WTC11 (cell line): ENCODE measurements at regions not wholly inside any gene's neighbourhood (a gene's known extent, or its start where the extent isn't known, plus 50 kb on each side); places are given as distances from the start of the nearest gene placed in this dataset.
"Not testable (repeated sequence)": the region's sequence is repeated elsewhere in the genome, so short reads cannot be mapped to it uniquely, and the experiment has no call there.

Experiments
- ATAC-seq: fragments of 200-7000 bp; cut with Tn5 transposase; 2 replicates; pipeline ENCODE4 v1.10.0; 2021; ENCODE audit warnings: mild to moderate bottlenecking, moderate library complexity
- CTCF ChIA-PET: fragments of 300-600 bp; sonication (Branson Sonifier 250); formaldehyde crosslinking; loops from one replicate; lab custom pipeline; 2021; ENCODE audit warnings: antibody characterized with exemption; lab: Charles Lee
- POLR2A ChIA-PET: fragments of 350-600 bp; sonication (Branson Sonifier 250); formaldehyde crosslinking; loops from one replicate; lab custom pipeline; 2021; ENCODE audit warnings: antibody characterized with exemption; lab: Charles Lee
- DNase-seq: peaks from one replicate; pipeline ENCODE4 v3.0.0; 2021; ENCODE audit warnings: low spot score
- H3K27ac Mint-ChIP-seq: 2 replicates; pipeline ENCODE4 v1.8.0; 2021; ENCODE audit warnings: mixed read lengths
- H3K27me3 Mint-ChIP-seq: 2 replicates; pipeline ENCODE4 v1.8.0; 2021; ENCODE audit warnings: low read depth, mild to moderate bottlenecking, moderate library complexity, mixed read lengths
- H3K36me3 Mint-ChIP-seq: 2 replicates; pipeline ENCODE4 v1.8.0; 2021; ENCODE audit warnings: mixed read lengths
- H3K4me1 Mint-ChIP-seq: 2 replicates; pipeline ENCODE4 v1.8.0; 2022; ENCODE audit warnings: mixed read lengths
- H3K4me3 Mint-ChIP-seq: 2 replicates; pipeline ENCODE4 v1.8.0; 2021; ENCODE audit warnings: mild to moderate bottlenecking, moderate library complexity, mixed read lengths
- H3K9me3 Mint-ChIP-seq: 2 replicates; pipeline ENCODE4 v1.8.0; 2021; ENCODE audit warnings: mixed read lengths
- ATF1 ChIP-seq: sonication (generic); formaldehyde crosslinking; IDR thresholded peaks from 2 replicates; pipeline ENCODE4 v1.8.1; 2023; ENCODE audit warnings: mild to moderate bottlenecking, moderate library complexity, missing genetic modification reagents
- ATF2 ChIP-seq: sonication (generic); formaldehyde crosslinking; IDR thresholded peaks from 2 replicates; pipeline ENCODE4 v1.8.1; 2022; ENCODE audit warnings: low read depth, missing genetic modification reagents, borderline replicate concordance
- ATF6 ChIP-seq: sonication (generic); formaldehyde crosslinking; IDR thresholded peaks from 2 replicates; pipeline ENCODE4 v1.8.1; 2023; ENCODE audit warnings: mild to moderate bottlenecking, missing genetic modification reagents
- CTCF ChIP-seq: fragments of 200-600 bp; IDR thresholded peaks from 2 replicates; pipeline ENCODE4 v1.8.0; 2022; ENCODE audit warnings: antibody characterized with exemption
- ELF4 ChIP-seq: sonication (generic); formaldehyde crosslinking; IDR thresholded peaks from 2 replicates; pipeline ENCODE4 v1.8.1; 2022; ENCODE audit warnings: low read depth, mild to moderate bottlenecking, moderate library complexity, missing genetic modification reagents
- FOXP1 ChIP-seq: sonication (generic); formaldehyde crosslinking; IDR thresholded peaks from 2 replicates; pipeline ENCODE4 v1.8.0; 2022; ENCODE audit warnings: missing genetic modification reagents, mild to moderate bottlenecking, moderate library complexity, borderline replicate concordance
- GRHL2 ChIP-seq: fragments of 250-450 bp; sonication (Bioruptor Pico); IDR thresholded peaks from 2 replicates; pipeline ENCODE4 v1.8.0; 2022; ENCODE audit warnings: mild to moderate bottlenecking, moderate library complexity; ENCODE audit not compliant: insufficient replicate concordance, severe bottlenecking
- HMGXB4 ChIP-seq: sonication (generic); formaldehyde crosslinking; IDR thresholded peaks from 2 replicates; pipeline ENCODE4 v1.8.1; 2023; ENCODE audit warnings: mild to moderate bottlenecking, moderate library complexity, missing genetic modification reagents
- KAT7 ChIP-seq: sonication (generic); formaldehyde crosslinking; IDR thresholded peaks from 2 replicates; pipeline ENCODE4 v1.8.1; 2023; ENCODE audit warnings: missing genetic modification reagents, mild to moderate bottlenecking, borderline replicate concordance
- MXD4 ChIP-seq: fragments of 250-450 bp; sonication (Bioruptor Pico); IDR thresholded peaks from 2 replicates; pipeline ENCODE4 v1.8.0; 2021; ENCODE audit warnings: mild to moderate bottlenecking, moderate library complexity, borderline replicate concordance
- NFATC4 ChIP-seq: fragments of 250-450 bp; sonication (Bioruptor Pico); IDR thresholded peaks from 2 replicates; pipeline ENCODE4 v1.9.0; 2021; ENCODE audit warnings: mild to moderate bottlenecking
- NFYB ChIP-seq: sonication (generic); formaldehyde crosslinking; conservative IDR thresholded peaks from 2 replicates; pipeline ENCODE4 v1.8.0; 2022; ENCODE audit warnings: low read depth, missing genetic modification reagents
- OVOL2 ChIP-seq: fragments of 250-450 bp; sonication (Bioruptor Pico); IDR thresholded peaks from 2 replicates; pipeline ENCODE4 v1.9.0; 2021; ENCODE audit warnings: mild to moderate bottlenecking, borderline replicate concordance
- PRDM15 ChIP-seq: sonication (generic); formaldehyde crosslinking; IDR thresholded peaks from 2 replicates; pipeline ENCODE4 v1.8.0; 2022; ENCODE audit warnings: missing genetic modification reagents
- PREB ChIP-seq: sonication (generic); formaldehyde crosslinking; IDR thresholded peaks from 2 replicates; pipeline ENCODE4 v1.8.1; 2022; ENCODE audit warnings: mild to moderate bottlenecking, missing genetic modification reagents, moderate library complexity, borderline replicate concordance
- TP53 ChIP-seq: sonication (generic); formaldehyde crosslinking; IDR thresholded peaks from 2 replicates; pipeline ENCODE4 v1.8.1; 2023; ENCODE audit warnings: mild to moderate bottlenecking, missing genetic modification reagents
- ZNF317 ChIP-seq: sonication (generic); formaldehyde crosslinking; IDR thresholded peaks from 2 replicates; pipeline ENCODE4 v1.8.1; 2023; ENCODE audit warnings: low read depth, mild to moderate bottlenecking, moderate library complexity, missing genetic modification reagents, borderline replicate concordance

GRCh38 chr7:148505645-148506375 is 84.8 kb upstream of the C7orf33 start:
- ChIA-PET CTCF (interaction anchor here (0.7 to 1.1 kb wide), 3 partner anchors 122 to 299 kb away, joined by 3 to 5 read pairs (median 4); no protein-coding TSS in a partner anchor), POLR2A (interaction anchor here (1.2 kb wide), 1 partner anchor 70 kb away, joined by 3 read pairs; no protein-coding TSS in a partner anchor)
- H3K9me3 Mint-ChIP-seq = no peaks in the 10 kb centered on the region
- no peaks in the 10 kb centered on the region for H3K27me3 Mint-ChIP-seq
- peaks cover 30% of the 10 kb centered on the region for H3K4me1 Mint-ChIP-seq
- ATAC-seq (no peak), DNase-seq (no peak)
- no peak overlapping the region for H3K27ac Mint-ChIP-seq
- no peak overlapping the region for H3K4me3 Mint-ChIP-seq
- H3K36me3 Mint-ChIP-seq = no peaks in the 10 kb centered on the region
- TF ChIP-seq ATF2 (CRISPR knock-in tag) (no peak), MXD4 (CRISPR knock-in tag) (no peak), PREB (CRISPR knock-in tag) (no peak), CTCF (no peak), GRHL2 (CRISPR knock-in tag) (no peak), PRDM15 (CRISPR knock-in tag) (no peak), NFYB (no peak), TP53 (CRISPR knock-in tag) (no peak), ATF1 (CRISPR knock-in tag) (no peak), ZNF317 (CRISPR knock-in tag) (no peak), ATF6 (CRISPR knock-in tag) (no peak), HMGXB4 (no peak), ELF4 (CRISPR knock-in tag) (no peak), FOXP1 (no peak), NFATC4 (no peak), OVOL2 (CRISPR knock-in tag) (no peak), KAT7 (no peak)

GRCh38 chr7:148507064-148507573 is 83.4 kb upstream of the C7orf33 start:
- H3K36me3 Mint-ChIP-seq, H3K4me3 Mint-ChIP-seq, H3K27ac Mint-ChIP-seq, ATAC-seq, H3K9me3 Mint-ChIP-seq, POLR2A ChIA-PET, H3K27me3 Mint-ChIP-seq, DNase-seq, CTCF ChIA-PET: not testable (repeated sequence)
- H3K4me1 Mint-ChIP-seq = peaks cover 17% of the 10 kb centered on the region
